Left colon (tissue), 2 donors: ENCODE measurements at regions not wholly inside any gene's neighbourhood (a gene's known extent, or its start where the extent isn't known, plus 50 kb on each side); places are given as distances from the start of the nearest gene placed in this dataset.
A peak's percentile ranks its signal among the peaks of the same experiment; 100 is the strongest.
"Not testable (repeated sequence)": the region's sequence is repeated elsewhere in the genome, so short reads cannot be mapped to it uniquely, and the experiment has no call there.

Source experiments
- ATAC-seq: fragments of 200-7000 bp; cut with Tn5 transposase; one replicate; pipeline ENCODE4 v1.9.1; 2020; ENCODE audit warnings: mild to moderate bottlenecking, moderate library complexity
- DNase-seq, 2 donors: peaks; one replicate each; pipeline ENCODE4 v3.0.0-alpha.2; 2020
- intact Hi-C, 2 donors: fragments of 100-400 bp; cut with DNase I in 1 of 2; cut with micrococcal nuclease in 1 of 2; formaldehyde crosslinking; loops; one replicate each; pipeline versions ENCODE4 v1.11.2 to v1.14.0; 2022; cut with DNase I, micrococcal nuclease
- donor health status: DM: no; HTN: no; CAD: no.
- donor health status: DM: yes; HTN: yes; CAD: no.

GRCh38 chr9:118693645-118694044 lies 675.6 kb downstream of the BRINP1 start:
- intact Hi-C loops = no loop called here
- DNase-seq (no peak), ATAC-seq (no peak)

- DNase-seq, intact Hi-C loops, ATAC-seq: not testable (repeated sequence)
These were observed 674.0 kb downstream of the BRINP1 start for GRCh38 chr9:118695249-118695648.

- intact Hi-C loops = no loop called here
- DNase-seq (no peak), ATAC-seq (no peak)
These were observed 667.2 kb downstream of the BRINP1 start for GRCh38 chr9:118701985-118702384.

GRCh38 chr9:118711843-118712242 lies 657.4 kb downstream of the BRINP1 start:
- intact Hi-C loops = no loop called here
- ATAC-seq = no peak
- no peak for DNase-seq

GRCh38 chr9:118721276-118721675 lies 648.0 kb downstream of the BRINP1 start:
- intact Hi-C loops = no loop called here
- no peak for ATAC-seq
- no peak for DNase-seq

GRCh38 chr9:118721923-118722322 lies 647.3 kb downstream of the BRINP1 start:
- ATAC-seq (no peak), DNase-seq (no peak)
- intact Hi-C loops = no loop called here

- ATAC-seq (no peak), DNase-seq (no peak)
- intact Hi-C loops = no loop called here
These were observed 639.3 kb downstream of the BRINP1 start for GRCh38 chr9:118729981-118730380.

- intact Hi-C loops = no loop called here
- DNase-seq = no peak
- no peak for ATAC-seq
These were observed 636.2 kb downstream of the BRINP1 start for GRCh38 chr9:118732998-118733397.

GRCh38 chr9:118734696-118735095 lies 634.5 kb downstream of the BRINP1 start:
- intact Hi-C loops = no loop called here
- DNase-seq (no peak), ATAC-seq (no peak)

GRCh38 chr9:118736406-118736805 lies 632.8 kb downstream of the BRINP1 start:
- DNase-seq (no peak), ATAC-seq (no peak)
- intact Hi-C loops = no loop called here

- intact Hi-C loops = no loop called here
- no peak for ATAC-seq
- no peak for DNase-seq
These were observed 618.0 kb downstream of the BRINP1 start for GRCh38 chr9:118751077-118751847.

- no peak for DNase-seq
- no peak for ATAC-seq
- intact Hi-C loops = no loop called here
These were observed 617.4 kb downstream of the BRINP1 start for GRCh38 chr9:118751848-118752223.

GRCh38 chr9:118761016-118761790 lies 608.0 kb downstream of the BRINP1 start:
- no peak for ATAC-seq
- DNase-seq = no peak
- intact Hi-C loops = no loop called here

- DNase-seq = no peak
- no peak for ATAC-seq
- intact Hi-C loops = no loop called here
These were observed 601.7 kb downstream of the BRINP1 start for GRCh38 chr9:118767571-118767970.

- no peak for ATAC-seq
- DNase-seq = no peak
- intact Hi-C loops = no loop called here
These were observed 586.3 kb downstream of the BRINP1 start for GRCh38 chr9:118782790-118783463.

GRCh38 chr9:118784033-118784432 lies 585.2 kb downstream of the BRINP1 start:
- intact Hi-C loops = no loop called here
- no peak for ATAC-seq
- no peak for DNase-seq

GRCh38 chr9:118785456-118785855 lies 583.8 kb downstream of the BRINP1 start:
- intact Hi-C loops = no loop called here
- ATAC-seq (no peak), DNase-seq (no peak)

GRCh38 chr9:118786877-118787276 lies 582.4 kb downstream of the BRINP1 start:
- ATAC-seq (no peak), DNase-seq (no peak)
- intact Hi-C loops = no loop called here

- intact Hi-C loops = no loop called here
- ATAC-seq (no peak), DNase-seq (peak in 1 of 2 donors; percentile 7)
These were observed 560.0 kb downstream of the BRINP1 start for GRCh38 chr9:118809160-118809625.

GRCh38 chr9:118829334-118829733 lies 539.9 kb downstream of the BRINP1 start:
- intact Hi-C loops = no loop called here
- DNase-seq (no peak), ATAC-seq (no peak)
